ENCODE measurements at regions not wholly inside any gene's neighbourhood (a gene's known extent, or its start where the extent isn't known, plus 50 kb on each side); places are given as distances from the start of the nearest gene placed in this dataset.
"Not testable (repeated sequence)": the region's sequence is repeated elsewhere in the genome, so short reads cannot be mapped to it uniquely, and the experiment has no call there.

GRCh38 chrX:52585892-52586291, 68.8 kb downstream of the SSX7 start:
- FAIRE-seq (no peak), DNase-seq (ENCODE audit: low spot score) (no peak)

GRCh38 chrX:52577464-52578173, 60.8 kb upstream of the XAGE1B start:
- no peak for DNase-seq (ENCODE audit: low spot score)
- no peak for FAIRE-seq

- DNase-seq (ENCODE audit: low spot score) (no peak), FAIRE-seq (no peak)
Measured at GRCh38 chrX:52576946-52577345, 60.1 kb upstream of the XAGE1B start.

DNA sequence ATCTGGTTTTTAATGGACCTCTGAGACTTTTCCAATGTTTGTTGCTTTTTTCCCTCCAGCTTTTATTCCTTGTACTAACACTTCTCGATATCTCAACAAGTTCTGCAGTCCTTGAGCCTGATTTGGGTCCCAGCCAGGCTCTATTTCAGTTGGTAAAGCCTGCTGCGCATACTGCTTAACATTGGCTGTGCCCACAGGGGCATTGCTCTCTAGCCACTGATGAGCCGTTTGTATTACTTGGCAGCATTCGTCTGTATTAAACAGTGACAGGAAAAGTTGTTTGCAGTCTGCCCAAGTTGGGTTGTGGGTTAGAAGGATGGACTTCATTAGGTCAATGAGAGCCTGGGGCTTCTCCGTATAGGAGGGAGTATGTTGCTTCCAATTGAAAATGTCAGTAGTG, 59.6 kb upstream of the XAGE1B start:
- FAIRE-seq (no peak), DNase-seq (ENCODE audit: low spot score) (no peak)

DNA sequence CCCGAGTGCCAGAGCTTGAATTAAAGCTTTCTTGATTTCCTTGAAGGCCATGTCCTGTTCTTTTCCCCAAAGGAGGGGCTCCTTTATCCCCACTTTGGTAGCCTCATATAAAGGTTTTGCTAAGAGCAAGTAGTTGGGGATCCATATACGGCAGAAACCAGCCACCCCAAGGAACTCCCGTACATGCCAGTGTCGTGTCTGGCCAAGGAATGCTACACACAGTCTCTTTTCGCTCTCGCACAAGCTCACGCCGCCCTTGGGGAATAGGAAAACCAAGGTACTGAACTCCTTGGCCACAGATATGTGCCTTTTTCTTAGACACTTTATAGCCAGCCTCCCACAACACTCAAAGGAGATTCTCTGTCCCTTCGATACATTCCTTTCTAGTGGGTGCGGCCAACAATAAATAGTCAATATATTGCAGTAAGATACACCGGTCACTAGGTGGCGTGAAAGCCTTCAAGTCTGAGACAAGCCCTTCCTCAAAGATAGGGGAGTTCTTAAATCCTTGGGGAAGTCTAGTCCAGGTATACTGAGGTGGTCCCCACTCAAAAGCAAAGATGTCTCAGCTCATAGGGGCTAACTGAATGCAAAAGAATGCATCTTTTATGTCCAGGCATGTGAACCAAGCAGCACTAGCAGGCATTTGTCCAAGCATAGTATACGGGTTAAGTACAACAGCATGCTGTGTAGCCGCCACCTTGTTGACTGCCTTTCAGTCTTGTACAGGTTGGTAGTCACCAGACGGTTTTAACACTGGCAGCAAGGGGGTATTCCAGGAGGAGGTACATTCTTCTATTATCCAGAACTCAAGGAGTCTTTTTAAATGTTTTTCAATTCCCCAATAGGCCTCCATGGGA, 57.8 kb upstream of the XAGE1B start:
- peak; percentile 57 for DNase-seq (ENCODE audit: low spot score)
- no peak for FAIRE-seq

GRCh38 chrX:52568146-52568545, 51.3 kb upstream of the XAGE1B start:
- not testable (repeated sequence) for FAIRE-seq; DNase-seq (ENCODE audit: low spot score)
